ENCODE measurements at regions not wholly inside any gene's neighbourhood (a gene's known extent, or its start where the extent isn't known, plus 50 kb on each side); places are given as distances from the start of the nearest gene placed in this dataset.
"Not testable (repeated sequence)": the region's sequence is repeated elsewhere in the genome, so short reads cannot be mapped to it uniquely, and the experiment has no call there.

DNA sequence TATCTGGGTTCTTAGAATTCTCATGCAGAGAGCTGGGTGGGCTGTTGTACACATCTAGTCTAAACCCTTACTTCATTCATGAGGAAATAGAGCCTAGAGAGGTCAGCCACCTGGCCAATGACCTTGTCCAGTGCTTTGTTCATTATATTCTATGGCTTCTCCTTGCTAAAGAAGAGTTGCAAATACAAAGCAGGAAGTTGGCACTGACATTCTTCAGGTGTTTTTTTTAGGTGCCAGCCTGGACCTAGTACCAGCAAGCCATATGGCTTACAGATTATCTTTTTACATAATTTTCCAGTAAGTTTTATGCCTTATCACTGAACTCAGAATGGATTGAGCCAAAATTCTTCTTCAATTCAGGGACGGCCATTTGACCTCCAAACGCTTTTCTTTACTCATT lies 54.7 kb upstream of the PGM2 start:
- intact Hi-C loops (cut with DNase I) = no loop called here
- ATAC-seq (ENCODE audit: poor library complexity) (no peak), DNase-seq (no peak)

DNA sequence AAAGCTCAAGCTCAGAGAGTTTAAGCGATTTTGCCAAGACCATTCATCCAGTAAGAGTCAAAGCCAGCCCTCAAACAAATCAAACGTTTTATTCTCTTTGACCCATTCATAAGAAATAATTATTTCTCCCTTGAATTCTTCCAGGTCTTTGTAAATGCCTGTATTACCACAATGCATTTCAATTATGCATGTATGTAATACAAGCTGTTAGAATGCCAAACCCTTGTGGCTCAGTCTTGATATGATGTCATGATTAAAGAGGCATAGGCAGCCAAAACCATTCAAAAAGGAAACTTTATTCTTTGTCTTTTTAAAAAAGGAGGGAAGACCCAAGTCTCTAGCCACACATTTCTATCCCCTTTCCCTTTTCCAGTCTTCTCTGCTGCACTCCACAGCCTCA lies 56.5 kb upstream of the PGM2 start:
- no peak for DNase-seq
- intact Hi-C loops (cut with DNase I) = no loop called here
- ATAC-seq (ENCODE audit: poor library complexity) = no peak

DNA sequence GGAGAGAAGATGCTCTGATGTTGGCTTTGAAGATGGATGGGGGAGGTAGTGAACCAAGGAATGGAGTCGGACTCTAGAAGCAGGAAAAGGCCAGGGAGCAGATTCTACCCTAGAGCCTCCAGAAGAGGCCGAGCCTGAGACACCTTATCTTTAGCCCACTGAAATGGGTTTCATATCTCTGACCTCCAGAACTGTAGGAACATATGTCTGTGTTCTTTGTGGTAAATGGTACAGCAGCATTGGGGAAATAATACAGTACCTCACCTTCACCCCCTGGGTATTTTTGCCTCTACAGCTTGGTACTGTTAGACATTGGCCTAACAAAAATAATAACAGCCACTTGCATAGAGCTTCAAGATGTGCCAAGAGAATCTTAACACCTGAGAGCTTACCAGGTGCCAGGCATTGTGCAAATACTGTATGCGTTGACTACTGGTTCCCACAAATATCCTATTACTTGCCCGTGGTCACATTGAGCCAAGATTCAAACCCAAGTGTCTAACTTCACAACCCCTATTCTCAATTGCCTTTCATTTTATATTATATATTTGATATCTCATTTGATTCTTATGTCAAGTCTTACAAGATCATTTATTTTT lies 57.0 kb upstream of the PGM2 start:
- intact Hi-C loops (cut with DNase I) = no loop called here
- no peak for ATAC-seq (ENCODE audit: poor library complexity)

DNA sequence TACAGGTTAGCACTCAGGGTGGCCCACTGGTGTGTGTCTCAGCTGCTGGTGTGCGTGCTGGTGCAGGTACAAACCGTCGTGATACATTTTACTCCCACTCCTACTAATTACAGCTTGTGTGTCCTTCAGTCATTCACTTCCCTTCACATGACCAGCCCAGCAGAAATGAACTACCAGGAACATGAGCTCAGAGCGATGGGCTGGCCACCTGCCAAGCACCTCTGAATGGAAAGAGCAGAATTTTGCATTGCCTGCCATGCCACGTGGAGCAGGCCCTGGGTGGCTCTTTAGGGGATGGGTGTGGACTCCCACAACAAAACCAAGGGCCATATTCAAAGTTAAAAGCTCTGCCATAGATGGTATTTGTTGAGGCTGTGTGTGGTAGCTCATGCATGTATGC lies 58.9 kb upstream of the PGM2 start:
- intact Hi-C loops (cut with DNase I) = no loop called here
- ATAC-seq (ENCODE audit: poor library complexity) (peak; percentile 53), DNase-seq (peak; percentile 85)

More for the DNA sequence above, 57.0 kb upstream of the PGM2 start:
- no peak for DNase-seq

DNA sequence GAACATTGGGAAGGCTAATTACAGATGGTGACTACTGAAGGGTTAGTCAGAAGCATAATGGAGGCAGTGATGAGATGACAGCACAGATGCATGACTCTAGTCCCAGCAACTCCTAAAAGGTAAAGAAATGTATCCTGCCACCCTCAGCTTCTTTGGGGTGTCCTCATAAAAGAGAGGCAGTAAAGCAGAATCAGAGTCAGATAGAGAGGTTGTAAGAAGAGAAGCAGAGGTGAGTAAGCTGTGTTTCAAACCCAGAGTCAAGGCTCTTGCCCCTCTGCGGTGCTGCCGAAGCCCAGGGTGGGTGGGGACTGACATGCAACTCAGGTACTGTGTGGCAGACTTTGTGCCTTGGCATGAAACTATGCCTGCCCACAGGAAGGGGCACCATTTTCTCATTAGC lies 59.5 kb upstream of the PGM2 start:
- intact Hi-C loops (cut with DNase I) = no loop called here
- ATAC-seq (ENCODE audit: poor library complexity) (no peak), DNase-seq (no peak)

DNA sequence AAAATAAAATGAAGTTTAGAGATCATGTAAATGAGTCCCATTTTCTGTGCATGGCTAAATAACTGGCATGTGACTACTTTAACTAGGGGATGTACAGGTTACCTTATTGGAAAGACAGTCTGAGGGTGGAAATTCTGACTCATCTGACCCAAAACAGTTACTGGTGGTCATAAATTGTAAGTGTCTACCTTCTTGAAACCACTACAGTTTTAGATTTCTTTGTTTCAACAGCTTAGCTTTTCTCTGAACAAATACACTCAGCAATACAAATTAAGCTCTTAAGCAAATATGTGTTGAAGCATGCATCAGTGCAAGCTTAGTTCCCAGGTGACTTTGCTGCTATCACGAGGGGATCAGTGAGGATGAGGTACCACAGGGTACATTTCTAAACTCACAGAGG lies 60.7 kb upstream of the PGM2 start:
- DNase-seq (no peak), ATAC-seq (ENCODE audit: poor library complexity) (no peak)
- intact Hi-C loops (cut with DNase I) = no loop called here

DNA sequence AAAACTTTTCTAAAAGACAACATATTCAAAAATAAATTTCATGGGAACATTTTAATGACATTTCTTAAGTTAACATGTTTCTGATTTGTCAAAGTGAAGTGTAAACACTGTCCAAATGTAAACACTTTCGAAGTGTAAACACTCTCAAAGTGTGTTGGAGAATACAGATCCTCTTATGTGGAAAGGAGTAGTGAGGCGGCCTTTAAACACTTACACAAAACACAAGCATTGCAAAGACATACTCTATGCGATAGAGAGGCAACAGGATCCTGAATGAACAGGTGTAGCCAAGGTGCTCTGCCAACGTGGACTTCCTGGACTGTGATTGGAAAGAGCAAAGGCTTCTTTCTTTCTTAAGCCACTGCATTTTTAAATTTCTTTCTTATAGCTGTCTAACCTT lies 62.7 kb upstream of the PGM2 start:
- ATAC-seq (ENCODE audit: poor library complexity) = no peak

DNA sequence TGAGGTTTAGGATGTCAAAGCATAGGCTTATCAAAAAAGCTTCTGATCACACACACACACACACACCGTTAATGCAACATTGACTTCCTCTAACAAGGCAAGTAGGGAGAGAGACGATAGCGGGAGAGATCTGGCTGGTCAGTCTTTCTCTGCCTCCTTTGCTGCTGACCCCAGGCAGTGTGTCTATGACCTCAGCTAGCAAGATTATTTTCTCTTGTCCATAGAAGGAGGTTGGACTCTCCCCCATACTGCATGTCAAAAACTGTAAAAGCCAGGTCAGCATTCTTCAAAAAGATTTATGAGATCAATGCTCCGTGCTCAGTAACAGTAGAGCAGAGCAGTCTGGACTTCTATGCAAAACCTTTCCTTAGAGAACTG lies 63.5 kb upstream of the PGM2 start:
- ATAC-seq (ENCODE audit: poor library complexity) (no peak), DNase-seq (no peak)
- intact Hi-C loops (cut with DNase I) = no loop called here

More for the DNA sequence above, 62.7 kb upstream of the PGM2 start:
- no peak for DNase-seq
- intact Hi-C loops (cut with DNase I) = no loop called here

DNA sequence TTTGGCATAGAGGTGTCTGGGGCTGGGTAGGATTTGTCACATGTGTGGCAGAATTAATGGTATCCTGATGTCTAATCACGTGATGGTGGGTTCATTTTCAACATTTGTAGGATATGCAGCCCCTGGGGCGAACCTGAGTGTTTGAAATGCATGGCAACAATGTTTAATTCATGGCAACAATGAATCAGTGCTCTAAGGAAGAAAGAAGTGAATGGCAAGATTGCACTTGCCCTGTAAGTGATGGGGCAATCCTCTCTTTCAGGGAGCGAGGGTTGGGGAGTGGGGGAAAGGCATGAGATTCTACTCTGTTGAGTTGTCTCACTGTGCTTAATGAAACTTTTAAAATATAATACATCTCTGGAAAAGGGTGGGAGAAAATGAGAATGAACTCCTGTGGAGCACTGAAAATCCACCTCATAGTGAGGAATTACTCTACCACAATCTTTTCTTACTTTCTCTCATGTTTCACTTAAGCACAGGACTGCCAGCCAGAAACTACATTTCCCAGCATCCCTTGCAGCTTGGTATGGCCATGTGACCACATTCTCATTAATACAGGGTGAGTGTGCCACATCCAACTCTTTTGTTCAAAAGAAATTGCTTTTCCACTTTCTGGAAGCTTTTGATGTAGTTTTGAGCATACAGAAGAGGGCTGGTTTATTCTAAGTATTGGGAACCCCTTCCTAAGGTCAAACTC lies 64.0 kb upstream of the PGM2 start:
- DNase-seq (no peak), ATAC-seq (ENCODE audit: poor library complexity) (no peak)
- intact Hi-C loops (cut with DNase I) = no loop called here

DNA sequence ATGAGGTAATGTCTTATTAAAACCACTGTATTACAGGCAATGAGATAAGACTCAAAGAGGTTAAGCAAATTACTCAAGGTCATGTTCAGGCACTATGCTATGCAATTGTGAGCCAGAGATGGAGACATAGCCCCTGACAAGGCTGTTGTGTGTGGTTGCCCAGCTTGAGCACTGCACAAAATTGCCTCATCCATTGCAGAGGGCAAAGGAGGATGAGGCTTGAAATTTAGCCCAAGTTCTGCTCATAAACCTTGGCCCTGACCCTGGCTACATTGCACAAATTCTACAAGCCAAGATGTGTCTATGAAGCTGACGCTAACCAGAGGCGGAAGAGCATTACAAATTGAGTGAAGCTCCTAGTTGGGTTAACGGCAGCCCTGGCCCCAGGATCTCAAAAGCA lies 65.6 kb upstream of the PGM2 start:
- DNase-seq (no peak), ATAC-seq (ENCODE audit: poor library complexity) (no peak)
- intact Hi-C loops (cut with DNase I) = no loop called here

DNA sequence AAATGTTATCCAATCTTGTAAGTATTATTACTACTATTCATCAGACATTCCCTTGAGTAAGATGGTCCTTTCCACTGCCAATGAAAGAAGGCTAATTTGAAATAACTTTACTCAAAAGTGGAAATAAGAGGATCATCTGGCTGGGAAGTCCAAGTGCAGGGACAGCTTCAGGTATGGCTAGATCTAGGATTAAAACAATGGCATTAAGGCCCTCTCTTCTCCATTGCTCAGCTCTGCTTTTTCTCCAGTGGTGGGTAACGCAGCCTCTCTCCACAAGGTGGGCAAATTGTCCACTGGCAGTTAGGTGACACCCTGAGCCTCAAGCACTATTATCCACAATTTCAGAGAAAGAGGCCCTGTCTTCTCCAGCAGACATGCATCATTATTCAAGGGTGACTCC lies 66.7 kb upstream of the PGM2 start:
- ATAC-seq (ENCODE audit: poor library complexity) (no peak), DNase-seq (no peak)
- intact Hi-C loops (cut with DNase I) = no loop called here

DNA sequence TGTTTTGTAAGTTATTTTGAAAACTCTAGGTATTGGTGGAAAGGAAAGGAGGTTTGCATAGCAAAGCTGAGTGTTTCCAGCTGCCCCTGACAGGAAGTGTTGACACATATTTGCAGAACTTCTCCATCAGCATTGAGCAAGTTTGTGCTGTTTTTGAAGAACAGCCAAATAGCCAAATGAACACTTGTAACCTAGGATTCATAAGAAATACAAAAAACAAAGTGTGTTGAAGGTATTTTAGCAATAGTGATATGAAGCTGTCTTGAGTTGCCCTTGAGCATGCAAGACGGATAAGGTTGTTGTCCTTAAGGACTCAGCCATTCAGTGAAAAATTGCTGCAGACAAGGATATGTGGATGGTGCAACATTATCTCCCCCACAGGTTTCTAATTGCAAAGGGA lies 68.3 kb upstream of the PGM2 start:
- intact Hi-C loops (cut with DNase I) = no loop called here
- DNase-seq (no peak), ATAC-seq (ENCODE audit: poor library complexity) (peak; percentile 86)

DNA sequence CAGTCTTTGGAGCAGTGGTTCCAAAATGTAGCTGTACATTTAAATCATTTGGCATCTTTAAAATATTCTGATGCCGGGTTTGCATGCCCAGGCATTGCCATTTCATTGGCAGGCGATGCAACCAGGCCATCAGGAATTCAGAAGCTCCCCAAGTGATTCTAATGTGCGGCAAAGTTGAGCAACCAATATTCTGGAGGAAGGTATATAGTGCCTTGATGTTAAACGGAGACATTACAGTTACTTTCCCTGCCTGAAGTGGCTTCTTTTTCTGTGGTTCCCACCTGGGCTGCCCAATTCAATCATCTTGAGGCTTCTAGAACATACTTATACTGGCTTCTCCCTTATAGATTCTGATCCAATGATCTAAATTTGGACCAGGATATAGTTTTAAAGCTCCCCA lies 68.7 kb upstream of the PGM2 start:
- intact Hi-C loops (cut with DNase I) = no loop called here
- DNase-seq (no peak), ATAC-seq (ENCODE audit: poor library complexity) (peak; percentile 40)

DNA sequence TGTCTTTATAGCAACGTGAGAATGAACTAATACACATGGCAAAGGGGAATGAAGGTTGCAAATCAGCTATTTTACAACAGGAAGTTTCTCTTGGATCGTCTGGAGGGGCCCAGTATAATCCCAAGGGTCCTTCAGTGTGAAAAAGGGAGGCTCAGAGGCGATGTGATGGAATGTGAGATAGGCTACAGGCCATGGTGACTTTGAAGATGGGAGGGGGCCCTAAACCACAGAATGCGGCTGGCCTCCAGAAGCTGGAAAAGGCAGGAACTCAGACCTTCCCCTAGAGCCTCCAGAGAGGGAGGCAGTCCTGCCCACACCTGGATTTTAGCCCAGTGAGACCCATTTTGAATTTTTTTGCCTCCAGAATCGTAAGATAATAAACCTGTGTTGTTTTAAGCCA lies 69.4 kb upstream of the PGM2 start:
- DNase-seq (no peak), ATAC-seq (ENCODE audit: poor library complexity) (no peak)
- intact Hi-C loops (cut with DNase I) = no loop called here

DNA sequence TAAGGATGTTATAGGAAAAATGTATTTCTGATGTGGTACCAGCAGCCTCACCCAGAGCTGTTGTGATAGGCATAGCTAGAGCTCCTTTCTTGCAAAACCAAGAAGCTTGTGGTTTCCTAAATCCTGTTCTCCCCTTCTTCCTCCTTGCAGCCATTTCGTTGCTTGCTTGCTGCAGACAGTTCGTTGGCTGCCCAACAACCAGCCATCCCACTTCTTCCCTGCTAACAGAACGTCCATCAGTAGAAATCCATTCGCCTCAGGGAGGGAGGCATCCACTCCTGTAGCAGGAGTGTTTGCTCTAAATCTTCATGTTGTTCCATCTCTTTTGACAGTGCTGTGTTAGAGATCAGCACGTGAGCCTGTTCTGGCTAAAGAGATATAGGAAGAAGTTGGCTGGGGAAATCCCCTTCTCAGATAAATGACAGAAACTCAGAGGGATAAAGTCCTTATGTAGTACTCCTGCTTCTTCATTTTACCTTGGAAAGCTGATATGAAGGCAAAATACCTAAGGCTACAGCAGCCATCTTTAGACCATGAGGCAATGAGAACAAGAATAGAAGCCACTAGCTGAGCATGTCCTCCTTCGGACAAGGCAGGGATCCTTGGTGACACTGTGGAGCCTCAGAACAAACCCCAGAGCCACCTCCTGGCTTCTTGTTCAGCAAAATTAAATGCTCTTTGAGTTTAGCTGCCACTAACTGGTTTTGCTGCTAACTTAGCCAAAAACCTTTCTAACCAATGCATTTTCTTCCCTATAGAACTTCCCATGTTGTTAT lies 68.4 kb upstream of the RELL1 start:
- peak; percentile 29 for ATAC-seq (ENCODE audit: poor library complexity)
- intact Hi-C loops (cut with DNase I) = no loop called here

DNA sequence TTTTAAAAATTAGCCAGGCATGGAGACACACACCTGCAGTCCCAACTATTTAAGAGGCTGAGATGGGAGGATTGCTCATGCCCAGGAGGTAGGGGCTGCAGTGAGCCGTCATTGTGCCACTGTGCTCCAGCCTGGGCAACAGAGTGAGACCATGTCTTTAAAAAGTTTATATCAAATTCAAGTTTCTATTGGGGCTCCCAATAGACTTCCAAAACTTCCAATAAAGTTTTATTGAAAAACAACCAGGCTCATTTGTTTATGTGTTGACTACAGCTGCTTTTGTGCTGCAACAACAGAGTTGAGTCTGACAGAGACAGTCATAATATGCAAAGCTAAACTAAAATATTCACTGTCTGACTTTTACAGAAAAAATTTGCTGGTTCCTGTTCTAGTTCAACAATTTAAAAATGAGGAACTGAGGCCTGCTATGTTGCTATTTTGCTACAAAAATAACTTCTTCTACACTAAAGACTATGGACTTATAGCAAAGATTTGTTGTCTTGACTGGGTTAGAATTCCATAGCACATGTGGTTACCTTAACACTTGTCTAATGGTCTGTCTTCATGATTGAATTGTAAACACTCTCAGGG lies 63.3 kb upstream of the RELL1 start:
- ATAC-seq (ENCODE audit: poor library complexity) (peak; percentile 49), DNase-seq (no peak)
- intact Hi-C loops (cut with DNase I) = no loop called here

More for the DNA sequence above, 68.4 kb upstream of the RELL1 start:
- no peak for DNase-seq

DNA sequence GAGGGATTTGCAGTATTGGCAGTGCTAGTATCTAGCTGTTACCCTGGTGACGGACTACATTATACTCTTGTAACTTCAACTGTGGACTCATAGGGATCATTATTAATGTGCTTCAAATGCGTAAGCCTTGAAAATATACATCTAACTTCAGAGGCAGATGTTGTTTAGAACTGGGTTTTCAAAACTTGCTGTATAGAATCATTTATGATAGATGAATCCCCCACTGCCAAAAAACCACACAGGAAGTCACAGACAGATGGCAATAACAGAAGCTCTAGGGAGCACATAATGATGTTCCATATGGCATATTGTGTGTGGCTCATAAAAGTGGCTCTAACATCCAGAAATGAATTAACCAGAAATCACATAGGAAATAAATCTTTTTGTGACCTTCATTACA lies 62.3 kb upstream of the RELL1 start:
- intact Hi-C loops (cut with DNase I) = no loop called here
- ATAC-seq (ENCODE audit: poor library complexity) = no peak
- DNase-seq = no peak

DNA sequence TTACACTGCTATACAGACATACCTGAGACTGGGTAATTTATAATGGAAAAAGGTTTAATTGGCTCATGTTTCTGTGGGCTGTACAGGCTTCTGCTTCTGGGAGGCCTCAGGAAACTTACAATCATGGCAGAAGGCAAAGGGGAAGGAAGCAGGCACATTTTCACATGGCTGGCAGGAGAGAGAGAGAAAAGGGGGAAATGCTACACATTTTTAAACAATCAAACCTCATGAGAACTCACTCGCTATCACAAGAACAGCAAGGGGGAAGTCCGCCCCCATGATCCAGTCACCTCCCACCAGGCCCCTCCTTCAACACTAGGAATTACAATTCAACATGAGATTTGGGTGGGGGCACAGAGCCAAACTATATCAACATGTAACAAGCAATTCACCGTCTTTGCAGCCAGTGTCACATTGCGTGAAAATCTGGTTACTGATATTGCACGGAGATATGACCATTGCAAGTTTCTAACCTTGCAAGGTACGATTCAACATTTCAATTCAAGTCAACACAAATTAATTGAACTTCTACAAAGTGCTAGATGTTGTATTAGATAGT lies 61.7 kb upstream of the RELL1 start:
- DNase-seq (no peak), ATAC-seq (ENCODE audit: poor library complexity) (no peak)
- intact Hi-C loops (cut with DNase I) = no loop called here

DNA sequence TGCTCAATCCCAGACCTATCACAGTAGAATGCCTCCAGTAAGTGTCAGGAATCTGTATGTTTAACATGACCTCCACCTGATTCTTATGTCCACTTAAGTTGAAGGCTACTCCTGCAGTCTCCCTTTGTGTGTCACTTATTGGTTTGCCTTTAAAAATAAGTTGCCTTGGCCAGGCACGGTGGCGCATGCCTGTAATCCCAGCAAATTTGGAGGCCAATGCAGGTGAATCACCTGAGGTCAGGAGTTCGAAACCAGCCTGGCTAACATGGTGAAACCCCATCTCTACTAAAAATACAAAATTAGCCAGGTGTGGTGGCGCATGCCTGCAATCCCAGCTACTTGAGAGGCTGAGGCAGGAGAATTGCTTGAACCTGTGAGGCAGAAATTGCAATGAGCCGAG lies 60.7 kb upstream of the RELL1 start:
- intact Hi-C loops (cut with DNase I); ATAC-seq (ENCODE audit: poor library complexity): not testable (repeated sequence)

DNA sequence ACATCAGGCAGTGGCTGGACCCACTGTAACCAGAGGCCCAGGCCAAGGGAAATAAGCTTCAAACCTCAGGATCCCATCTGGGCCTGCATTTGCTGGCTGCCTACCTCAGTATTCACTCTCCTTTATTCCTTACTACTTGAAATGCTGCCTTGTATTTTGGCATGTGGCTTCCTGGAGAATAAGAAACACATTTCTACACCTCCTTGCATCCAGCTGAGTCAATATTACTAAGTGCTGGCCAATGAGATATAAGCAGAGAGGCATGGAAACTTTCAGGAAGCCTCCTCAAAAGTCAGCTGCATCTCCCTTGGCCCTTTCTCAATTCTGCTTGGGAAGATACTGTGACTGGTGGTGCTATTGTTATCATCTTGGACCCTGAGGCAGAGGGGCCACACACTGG lies 59.8 kb upstream of the RELL1 start:
- no peak for ATAC-seq (ENCODE audit: poor library complexity)

More for the DNA sequence above, 60.7 kb upstream of the RELL1 start:
- not testable (repeated sequence) for DNase-seq

More for the DNA sequence above, 59.8 kb upstream of the RELL1 start:
- intact Hi-C loops (cut with DNase I) = no loop called here
- DNase-seq = no peak

All from Right ventricle myocardium superior (tissue), 1 donor.